ENCODE measurements at regions not wholly inside any gene's neighbourhood (a gene's known extent, or its start where the extent isn't known, plus 50 kb on each side); places are given as distances from the start of the nearest gene placed in this dataset.
"Not testable (repeated sequence)": the region's sequence is repeated elsewhere in the genome, so short reads cannot be mapped to it uniquely, and the experiment has no call there.

GRCh38 chr2:239831861-239832489, 193.2 kb downstream of the NDUFA10 start:
- no peak for DNase-seq

- peak; percentile 49 for DNase-seq
These were observed 194.0 kb downstream of the NDUFA10 start for GRCh38 chr2:239831001-239831731.

DNA sequence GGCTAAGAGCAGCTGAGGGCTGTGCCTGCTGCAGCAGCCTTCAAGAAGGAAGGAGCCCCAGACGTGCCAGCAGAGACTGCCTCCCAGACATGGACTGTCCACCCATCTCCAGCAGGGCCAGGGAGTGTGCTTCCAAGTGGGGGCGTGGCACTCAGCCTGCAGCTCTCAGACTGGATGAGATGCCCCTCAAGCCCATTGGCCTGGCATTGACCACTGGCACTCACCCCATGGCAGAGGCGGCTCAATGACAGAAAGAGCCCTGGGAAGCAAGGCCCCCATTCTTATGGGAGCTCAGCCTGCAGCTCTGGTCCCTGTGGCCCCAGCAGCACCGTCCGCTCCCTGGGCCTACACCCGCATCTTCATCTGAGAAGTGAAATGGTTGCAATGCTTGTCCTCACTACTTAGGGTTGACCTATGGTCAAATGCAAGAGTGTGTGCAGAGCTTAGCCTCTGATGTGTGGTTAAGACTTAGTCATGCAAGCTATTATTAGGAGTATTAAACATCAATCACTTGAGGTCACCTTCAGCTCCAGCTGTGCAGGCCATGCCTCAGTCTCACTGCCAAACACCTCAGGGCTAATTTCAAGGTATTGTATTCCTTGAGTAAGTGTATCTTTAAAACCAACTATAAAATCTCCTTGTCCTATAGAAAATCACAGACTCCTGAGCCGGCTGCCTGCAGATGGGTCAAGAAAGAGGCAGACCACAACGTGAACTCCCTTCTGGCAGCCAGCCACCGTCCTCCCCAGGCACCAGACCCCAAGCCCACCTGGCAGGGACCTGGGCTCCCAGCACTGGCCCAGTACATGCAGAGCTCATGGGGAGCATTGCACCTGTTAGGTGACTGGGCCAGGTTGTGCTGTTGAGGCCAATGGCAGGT, 194.8 kb downstream of the NDUFA10 start:
- no peak for DNase-seq

DNA sequence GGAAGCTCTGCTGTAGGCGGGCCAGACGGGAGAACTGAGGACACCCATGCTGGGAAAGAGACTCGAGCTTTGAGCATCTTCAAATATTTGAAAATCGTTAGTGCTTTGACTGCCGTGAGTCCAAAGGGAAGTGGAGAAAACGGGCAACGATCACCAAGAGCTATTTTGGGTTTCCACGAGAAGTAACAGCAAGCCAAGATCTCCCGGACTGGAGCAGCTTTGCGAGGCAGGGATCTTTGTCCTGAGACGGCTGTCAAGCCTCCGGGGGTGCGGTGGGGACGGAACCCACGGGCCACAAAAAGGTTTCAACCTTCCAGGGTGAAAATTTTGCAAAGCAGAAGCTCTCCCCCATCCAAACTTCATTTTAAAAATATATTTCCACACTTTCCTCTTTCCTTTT, 195.8 kb downstream of the NDUFA10 start:
- DNase-seq = no peak

- DNase-seq = not testable (repeated sequence)
These were observed 196.2 kb downstream of the NDUFA10 start for GRCh38 chr2:239828973-239829275.

- no peak for DNase-seq
These were observed 196.8 kb downstream of the NDUFA10 start for GRCh38 chr2:239828192-239828972.

DNA sequence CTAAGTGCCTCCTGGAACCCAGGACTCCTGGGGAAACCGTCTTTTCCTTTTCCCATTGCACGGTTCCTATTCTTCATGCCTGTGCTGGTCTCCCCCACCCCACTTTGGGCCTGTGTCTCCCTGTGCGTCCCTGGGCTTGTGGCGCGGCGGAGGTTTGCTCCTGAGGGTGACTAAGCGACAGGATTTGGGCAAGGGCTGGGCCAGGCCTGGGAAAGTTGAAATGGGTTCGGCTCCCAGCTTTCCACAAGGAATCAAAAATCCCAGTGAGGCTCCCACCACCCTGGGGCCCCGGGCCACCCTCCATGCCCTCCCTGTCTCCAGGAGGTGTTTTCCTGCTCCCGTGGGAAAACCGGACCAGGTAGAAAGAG, 197.6 kb downstream of the NDUFA10 start:
- no peak for DNase-seq

- no peak for DNase-seq
These were observed 198.2 kb downstream of the NDUFA10 start for GRCh38 chr2:239826786-239827522.

GRCh38 chr2:239826376-239826775, 198.8 kb downstream of the NDUFA10 start:
- DNase-seq = no peak

DNA sequence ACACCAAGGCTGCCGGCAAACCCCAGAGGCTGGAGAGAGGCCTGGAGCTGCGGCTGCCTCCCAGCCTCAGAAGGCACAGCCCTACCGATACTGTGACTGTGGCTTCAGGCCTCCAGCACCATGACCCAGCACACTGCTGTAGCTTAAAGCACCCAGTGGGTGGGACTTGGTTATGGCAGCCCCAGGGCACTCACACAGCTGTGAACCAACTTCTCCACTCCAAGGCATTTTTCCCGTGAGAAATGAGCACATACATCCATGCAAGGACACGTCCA, 199.5 kb downstream of the NDUFA10 start:
- no peak for DNase-seq

DNA sequence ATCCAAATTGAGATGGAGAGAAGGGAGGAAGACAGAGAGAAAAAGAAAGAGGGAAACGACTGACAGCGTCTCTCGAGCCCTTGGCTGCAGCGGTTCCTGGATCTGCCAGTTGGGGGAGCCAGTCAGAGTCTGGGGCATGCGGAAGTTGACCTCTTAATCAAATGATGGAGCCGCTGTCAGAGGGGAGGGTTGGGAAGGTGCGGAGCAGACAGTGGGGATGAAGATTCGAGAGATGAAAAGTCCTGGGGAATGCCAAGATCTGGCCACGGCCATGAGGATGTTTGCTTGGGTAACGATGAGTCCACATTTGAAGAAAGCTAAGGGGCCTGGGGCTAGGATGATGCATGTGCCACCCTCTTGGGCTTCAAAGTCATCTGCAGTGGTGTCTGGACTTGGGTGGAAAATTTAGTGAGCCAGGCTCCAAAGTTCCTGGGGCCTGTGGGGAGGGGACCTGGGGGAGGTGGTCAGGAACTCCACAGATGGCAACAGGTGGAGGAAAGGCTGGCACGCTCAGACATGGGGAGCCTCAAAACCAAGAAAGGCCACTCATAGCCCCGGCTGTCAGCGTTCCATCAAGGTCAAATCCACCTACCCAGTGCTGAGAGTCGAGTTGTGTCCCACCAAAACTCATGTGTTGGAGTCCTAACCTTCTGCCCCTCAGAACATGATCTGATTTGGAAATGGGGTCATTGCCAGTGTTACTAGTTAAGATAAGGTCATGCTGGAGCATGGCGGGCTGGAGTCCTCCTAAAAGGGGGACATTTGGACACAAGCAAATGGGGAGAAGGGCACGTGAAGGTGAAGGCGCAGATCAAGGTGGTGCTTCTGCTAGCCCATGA, 200.1 kb downstream of the NDUFA10 start:
- DNase-seq = no peak

- no peak for DNase-seq
These were observed 201.0 kb downstream of the NDUFA10 start for GRCh38 chr2:239824046-239824694.

GRCh38 chr2:239822146-239822831, 202.9 kb downstream of the NDUFA10 start:
- no peak for DNase-seq

GRCh38 chr2:239821694-239822075, 203.5 kb downstream of the NDUFA10 start:
- DNase-seq = no peak

DNA sequence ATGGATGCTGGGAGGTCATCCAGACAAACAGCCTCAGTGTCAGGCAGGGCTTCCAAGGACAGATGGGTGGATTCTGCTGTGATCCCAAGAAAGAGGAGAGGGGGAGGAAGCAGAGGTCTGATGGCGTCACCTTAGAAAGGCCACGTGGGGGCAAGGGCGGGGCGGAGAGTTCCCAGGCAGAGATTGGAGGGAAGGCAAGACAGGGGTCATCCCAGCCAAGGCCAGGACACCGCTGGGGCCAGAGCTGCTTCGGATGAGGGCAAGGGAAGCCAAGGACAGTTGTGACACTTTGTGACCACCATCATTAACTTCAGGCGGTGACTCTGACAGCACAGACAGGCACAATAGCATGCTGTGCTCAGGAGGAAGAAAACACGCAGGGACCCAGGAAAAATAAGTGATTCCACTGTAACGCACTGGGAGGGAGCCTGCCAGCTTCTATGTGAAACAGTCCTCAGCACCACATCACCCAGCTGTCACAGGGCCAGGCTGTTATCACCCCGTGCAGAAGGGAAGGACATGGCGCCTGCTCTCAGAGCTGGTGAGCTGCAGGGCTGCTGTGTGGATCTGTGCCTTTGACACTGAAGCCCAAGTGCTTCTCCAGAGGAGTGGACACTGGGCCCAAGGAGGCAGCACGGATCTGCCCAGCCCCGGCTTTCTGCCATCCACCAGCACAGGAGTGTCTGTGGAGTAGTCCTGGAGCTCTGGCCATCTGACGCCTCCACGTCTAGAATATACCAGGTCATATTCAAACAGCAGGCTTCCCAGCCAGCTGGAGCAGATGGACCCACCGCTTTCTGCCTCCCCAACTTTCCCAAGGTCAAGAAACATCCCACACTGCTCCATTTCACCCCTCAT, 204.1 kb downstream of the NDUFA10 start:
- DNase-seq = no peak

DNA sequence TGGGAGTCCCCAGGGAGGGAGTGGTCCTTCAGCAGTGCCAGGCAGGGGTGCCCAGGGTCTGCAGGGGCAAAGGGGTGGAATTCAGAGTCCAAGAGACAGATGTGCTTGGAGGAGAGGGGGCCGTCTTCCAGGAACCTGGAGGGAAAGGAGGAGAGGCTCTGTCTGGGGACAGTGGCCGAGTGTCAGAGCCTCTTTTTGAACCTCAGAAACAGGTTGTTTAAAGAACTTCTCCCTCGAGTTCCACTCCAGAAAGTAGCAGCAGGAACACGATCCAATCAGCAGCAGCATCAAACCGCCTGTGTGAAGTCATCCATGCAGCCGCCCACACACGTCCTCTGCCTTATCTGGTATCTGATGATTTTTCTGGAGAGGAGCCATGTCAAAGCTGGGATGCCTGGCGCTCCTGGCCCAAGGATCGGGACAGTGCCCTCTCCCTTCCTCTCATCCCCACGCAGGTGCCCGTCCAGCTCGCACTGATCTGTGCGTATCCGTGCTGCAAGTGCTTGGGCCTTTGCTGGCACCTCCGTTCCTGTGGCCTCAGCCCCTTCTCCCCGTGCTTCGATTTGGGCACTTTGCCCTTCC, 205.1 kb downstream of the NDUFA10 start:
- no peak for DNase-seq

DNA sequence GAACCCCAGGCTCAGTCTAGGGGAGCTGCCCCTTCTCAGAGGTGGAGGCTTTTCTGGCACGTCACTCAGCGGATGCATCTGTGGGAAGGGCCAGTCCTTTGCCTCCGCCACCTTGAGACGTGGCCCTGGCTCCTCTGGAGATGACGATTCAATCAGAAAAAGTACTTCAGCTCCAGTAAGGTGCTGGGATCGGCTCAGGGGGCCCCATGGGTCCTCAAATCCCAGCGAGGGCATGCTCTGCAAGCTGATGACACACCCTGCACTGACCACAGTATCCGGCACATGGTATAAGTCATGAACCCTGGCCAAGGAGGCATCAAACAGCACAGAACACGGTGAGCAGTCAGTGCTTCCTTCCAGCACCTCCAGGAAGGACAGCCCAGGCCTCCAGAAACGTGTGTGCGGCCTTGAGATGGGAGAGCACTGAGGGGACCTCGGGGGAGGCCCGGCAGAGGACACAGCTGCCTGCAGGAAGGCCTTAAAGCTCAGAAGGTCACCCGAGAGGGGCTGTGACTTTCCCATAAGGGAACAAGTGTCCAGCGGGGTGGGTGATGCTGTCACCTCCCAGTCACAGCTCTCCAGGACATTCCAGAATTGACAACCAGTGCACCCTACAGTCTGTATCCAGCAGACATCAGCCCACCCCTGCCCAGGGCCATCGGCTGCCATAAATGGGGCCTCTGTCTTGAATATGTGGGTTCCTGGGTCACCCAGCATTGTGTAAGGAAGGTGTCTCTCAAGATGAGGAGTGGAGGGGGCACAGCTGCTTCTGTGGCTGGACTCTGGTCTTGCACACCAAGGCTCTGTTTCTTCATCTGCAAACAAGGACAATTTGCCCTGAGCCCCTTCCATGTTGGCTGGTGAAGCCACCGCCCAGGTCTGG, 205.8 kb downstream of the NDUFA10 start:
- DNase-seq = no peak

DNA sequence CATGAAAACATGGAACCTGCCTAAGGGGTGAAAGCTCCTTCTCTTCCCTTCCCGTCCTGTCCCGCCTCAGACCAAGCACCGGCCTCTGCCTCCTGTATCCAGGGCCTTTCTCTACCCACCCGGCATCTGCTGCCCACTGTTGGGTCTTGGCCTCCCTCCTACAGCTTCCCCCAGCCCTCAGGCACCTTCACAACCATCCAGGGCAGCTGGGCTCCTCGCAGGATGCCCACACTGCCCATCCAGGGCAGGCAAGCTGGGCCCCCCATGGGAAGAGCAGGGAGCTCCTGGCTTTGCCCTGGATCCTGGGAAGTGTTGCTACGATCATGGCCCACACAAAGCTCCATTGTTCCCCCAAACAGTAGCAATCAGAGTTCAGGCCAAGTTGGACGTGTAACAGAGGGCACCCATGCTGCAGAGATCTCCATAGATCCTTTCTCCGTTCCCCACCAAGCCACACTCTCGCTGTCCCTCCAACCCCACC, 206.6 kb downstream of the NDUFA10 start:
- DNase-seq = no peak

Data from femur (tissue), 1 donor.